NCI-H1048 (cell line): ENCODE measurements at regions not wholly inside any gene's neighbourhood (a gene's known extent, or its start where the extent isn't known, plus 50 kb on each side); places are given as distances from the start of the nearest gene placed in this dataset.

ENCODE experiments used
- DNase-seq: peaks from one replicate; lab custom pipeline; 2025; lab: John Stamatoyannopoulos, UW

- no peak for DNase-seq
Observed at GRCh38 chr6:40340957-40341356, 246.2 kb downstream of the LRFN2 start.

DNA sequence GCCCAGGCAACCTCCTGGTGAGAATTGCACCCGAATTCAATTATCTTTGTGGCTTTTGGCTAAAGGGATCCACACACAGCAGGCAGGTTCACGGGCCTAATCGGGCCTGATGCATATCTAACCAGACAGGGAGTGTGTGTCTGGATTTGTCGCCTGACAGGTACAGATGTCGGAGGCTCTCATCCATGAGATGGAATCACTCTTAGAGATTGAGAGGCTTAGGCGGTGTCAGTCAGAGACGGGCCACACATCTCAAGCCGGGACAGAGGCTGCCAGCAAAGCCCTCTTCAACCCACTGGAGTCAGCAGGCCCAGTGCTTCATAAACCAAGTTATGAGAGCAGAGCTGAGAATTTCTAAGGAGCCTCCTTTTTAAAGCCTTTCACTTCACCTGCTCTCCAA, 247.0 kb downstream of the LRFN2 start:
- no peak for DNase-seq

DNA sequence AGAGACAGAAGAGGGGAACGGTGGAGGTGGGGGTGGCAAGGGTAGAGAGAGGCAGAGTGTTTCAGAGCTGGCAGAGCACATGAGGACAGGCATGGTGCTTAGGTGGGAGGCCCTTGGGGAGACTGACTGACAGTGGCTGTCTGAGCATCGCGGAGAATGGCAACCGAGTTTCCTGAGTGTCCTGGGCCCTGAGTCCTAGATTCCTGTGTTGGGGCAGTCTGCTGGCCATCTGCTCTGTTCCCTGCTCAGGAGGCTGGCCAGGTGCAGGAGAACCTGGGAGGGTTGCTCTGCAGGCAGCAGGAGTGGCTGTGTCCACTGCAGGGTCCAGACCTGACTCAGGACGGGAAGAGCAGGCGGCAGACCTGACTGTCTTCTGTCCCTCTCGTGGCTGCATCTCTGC, 248.9 kb downstream of the LRFN2 start:
- DNase-seq: no peak

DNA sequence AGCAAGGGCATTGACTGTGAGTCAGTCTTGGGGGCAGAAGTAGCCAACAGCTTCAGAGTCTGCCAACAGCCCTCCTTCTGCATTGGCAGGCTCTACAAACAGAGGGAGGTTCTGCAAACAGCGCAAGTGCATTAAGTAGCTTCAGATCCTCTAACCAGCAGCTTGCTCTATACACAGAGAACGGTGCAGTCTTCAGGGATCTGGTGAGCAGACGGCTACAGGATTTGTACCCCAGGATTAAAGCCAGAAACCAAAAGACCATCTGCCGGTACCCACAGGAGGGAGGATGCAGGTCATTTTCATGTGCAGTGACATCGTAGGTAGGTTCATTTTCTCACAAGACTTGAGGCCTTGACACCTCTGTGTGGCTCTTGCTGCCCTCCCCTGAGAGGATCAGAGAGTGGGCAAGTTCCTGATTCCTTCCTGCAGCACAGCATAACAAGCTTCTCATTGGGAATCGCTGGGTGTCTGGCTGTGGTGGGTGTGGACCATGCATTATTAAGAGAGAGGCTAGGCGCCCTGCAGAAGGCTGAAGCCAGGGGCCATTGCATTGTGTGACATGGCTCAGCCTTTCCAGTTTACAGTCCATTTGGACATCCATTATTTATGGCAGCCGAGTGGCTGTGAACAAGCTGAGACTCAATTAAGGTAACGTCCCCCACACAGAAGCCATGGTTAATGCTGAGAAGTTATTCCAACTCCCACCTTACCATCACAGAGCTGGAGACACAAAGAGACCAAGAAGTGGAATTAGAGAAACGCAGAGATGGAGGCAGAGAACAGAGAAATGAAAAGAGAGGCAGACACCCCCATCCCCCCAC, 250.0 kb downstream of the LRFN2 start:
- DNase-seq: no peak

DNA sequence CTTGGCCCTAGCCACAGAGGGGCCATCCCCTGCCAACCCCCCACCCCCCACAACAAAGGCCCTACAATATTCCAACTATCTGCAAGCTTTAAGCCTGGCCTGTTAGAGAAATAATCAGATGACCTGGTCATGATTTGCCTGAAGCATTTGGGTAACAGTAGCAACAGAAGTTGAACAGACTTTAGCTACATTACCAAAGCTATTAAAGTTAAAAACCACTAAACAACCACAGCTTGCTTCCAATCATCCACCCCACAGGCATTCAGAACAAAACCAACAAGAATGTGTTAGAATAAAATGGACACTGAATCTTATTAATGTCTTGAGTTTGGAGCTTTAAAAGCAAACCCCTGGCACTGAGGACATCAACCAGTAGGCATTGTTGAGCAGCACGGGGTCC, 250.9 kb downstream of the LRFN2 start:
- no peak for DNase-seq

DNA sequence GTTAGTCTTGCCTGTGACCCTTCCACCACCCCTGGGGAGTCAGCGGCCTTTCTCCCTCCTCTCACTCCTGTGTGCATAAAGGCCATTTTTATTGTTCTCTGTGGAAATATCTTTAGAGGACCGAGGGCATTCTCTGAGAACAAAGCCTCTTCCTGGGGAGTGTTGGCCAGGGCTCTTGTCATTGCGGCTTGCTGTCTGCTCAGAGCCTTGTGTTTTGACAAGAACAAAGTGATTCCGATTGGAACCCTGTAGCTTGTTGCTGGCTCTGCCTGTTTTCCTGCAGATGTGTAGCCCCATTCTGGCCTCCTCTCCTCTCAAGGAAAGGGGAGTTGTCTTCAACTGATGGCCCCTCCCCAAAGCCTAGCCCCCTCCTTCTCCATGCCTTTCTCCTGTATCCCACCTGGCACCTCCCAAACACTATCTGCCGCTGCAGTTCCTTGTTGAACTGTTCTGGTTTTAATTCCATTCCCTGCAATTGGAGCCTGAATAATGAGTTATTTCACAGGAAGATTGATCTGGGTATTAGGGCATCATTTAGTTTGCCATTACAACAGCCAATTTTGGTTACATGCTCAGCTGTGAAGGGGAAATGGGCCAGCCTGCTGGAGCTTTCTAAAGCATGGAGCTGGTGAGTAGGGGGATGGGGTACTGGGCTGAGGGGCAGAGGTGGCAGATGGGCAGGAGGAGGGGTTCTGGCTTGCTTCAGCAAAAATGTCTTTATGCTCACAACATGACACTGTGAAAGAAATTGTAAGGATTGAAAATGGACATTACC, 252.5 kb downstream of the LRFN2 start:
- DNase-seq: no peak

GRCh38 chr6:40331545-40331944, 255.6 kb downstream of the LRFN2 start:
- DNase-seq: no peak

DNA sequence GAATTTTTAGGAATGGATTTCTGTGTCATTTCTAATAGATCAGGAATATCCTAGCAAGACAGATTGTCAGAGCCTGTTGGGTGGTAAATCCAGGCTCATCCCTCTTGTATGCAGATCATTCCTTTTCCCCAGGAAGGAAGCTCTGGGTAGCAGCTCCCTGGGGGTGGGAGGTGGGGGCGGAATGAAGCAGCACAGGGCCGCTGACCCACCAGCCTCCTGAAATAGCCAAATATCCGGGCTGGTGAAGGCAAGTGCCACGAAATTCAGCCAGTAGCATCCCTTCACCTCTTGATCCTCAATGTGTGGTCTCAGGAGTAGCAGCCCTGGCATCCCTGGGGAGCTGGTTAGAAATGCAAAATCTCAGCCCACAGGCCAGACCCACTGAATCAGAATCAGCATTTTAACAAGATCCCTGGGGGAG, 256.9 kb downstream of the LRFN2 start:
- no peak for DNase-seq

GRCh38 chr6:40328986-40329545, 258.1 kb downstream of the LRFN2 start:
- DNase-seq: no peak

DNA sequence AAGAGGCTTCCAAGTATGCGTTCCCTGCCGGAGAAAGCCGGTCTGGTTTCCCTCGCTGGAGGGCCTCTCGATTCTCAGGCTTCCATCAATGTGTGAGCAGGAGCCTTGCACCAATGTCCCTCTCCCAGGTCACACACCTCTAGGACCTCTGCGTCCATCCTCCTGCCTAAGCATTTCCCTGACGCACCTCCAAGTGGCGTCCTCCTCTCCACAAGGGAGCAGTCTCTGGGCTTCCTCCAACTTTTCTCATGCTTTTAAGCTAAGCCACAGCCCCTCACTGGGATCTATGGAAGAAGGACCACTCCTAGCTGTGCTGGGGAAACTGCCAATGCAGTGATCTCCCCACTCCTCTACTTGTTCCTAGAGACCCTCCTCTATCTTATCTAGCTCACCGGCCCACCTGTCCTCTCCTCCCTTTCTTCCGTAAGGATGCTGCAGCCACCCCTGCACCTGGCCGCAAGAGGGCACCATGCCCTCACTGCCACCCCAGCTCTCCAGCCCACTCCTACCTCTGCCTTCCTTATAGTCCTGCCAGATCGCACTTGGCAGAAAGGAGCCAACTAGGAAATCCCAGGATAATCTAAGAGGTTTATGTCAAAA, 258.7 kb downstream of the LRFN2 start:
- DNase-seq: no peak

DNA sequence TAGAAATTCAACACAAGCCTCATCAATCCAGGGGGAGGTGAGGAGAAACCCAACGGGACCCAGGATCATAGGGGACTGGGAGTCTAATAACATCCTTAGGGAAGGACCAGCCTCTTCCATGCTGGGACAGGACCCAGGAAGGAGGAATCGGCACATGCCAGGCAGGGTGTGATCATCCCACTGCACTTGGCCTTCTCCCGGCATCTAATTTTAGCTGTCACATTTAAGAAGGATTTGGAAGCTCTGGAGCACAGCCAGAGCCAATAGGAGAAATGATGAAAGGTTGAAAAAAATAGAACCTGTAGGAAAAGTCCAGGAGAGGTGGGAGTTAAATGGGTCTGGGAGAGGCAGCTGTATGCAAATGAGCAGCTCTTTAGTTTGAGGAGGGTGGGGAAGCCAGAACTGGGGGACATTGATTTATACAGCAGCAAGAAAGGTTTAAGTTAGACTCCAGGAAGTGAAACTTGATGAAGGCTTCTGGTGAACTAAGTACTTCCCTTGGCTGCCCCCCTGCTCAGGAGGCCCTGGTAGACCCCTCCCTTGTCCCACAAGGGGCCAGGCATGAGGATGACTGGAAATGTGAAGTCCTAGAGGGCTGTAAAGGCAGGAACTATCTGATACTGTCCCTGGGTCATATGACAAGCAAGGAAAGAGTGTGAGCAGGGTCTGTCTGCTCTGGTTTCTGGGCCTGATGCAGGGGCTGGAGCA, 260.3 kb downstream of the LRFN2 start:
- DNase-seq: no peak

DNA sequence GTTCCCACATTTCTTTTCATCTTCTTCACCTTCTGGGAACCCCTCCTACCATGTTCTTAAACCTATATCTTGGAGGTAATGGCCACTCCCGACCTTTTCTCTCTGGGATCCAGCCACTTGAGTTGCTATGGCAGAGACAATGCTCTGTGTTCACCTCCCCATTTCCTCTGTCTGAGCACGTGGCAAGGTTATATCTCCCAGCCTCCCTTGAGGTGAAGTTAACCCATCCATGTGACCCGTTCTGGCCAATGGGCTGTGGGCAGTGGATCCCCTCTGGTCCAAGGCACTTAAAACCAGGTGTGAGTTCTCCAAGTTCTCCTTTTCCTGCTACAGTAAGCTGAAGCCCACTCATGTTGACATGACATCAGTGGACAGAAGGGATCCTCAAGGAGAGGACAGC, 261.4 kb downstream of the LRFN2 start:
- DNase-seq: no peak

- DNase-seq: no peak
Observed at GRCh38 chr6:40325041-40325440, 262.1 kb downstream of the LRFN2 start.

- no peak for DNase-seq
Observed at GRCh38 chr6:40323881-40324634, 263.1 kb downstream of the LRFN2 start.

DNA sequence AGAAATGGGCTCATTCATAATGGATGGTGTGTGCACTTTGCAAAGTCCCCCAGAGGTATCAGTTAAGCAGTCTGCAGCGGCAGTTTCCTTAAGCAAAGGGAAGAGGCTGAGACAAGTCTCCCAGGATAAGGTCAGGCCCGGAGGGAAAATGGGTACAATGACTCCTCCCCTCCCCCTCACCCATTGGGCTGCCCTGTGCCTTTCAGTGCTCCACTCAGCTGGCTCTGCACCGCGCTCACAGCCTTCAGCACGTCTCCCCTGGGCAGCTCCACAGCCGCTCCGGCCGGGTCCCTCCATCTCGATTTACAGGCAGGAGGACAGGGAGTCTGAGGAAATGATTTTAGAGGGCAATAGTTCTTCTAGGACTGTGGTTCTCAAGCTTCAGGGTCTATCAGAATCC, 264.8 kb downstream of the LRFN2 start:
- no peak for DNase-seq

DNA sequence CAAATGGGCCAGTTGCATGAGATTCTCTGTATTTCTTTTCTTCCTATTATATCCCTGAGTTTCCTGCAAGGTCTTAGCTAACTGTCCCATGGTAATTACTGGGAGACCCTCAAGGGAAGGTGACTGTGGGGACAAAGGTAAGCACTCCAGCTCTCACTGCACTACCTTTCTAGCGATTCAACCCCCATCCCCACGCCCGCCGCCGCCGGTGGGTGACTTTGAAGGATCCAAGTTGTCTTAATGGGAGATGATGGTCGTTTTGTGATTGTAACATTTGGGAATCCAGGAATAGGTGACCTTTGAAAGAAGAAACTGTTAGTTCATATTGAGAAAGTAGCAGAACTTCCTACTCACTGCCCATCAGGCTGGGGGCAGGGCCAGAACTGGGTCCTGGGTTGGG, 265.5 kb downstream of the LRFN2 start:
- no peak for DNase-seq

DNA sequence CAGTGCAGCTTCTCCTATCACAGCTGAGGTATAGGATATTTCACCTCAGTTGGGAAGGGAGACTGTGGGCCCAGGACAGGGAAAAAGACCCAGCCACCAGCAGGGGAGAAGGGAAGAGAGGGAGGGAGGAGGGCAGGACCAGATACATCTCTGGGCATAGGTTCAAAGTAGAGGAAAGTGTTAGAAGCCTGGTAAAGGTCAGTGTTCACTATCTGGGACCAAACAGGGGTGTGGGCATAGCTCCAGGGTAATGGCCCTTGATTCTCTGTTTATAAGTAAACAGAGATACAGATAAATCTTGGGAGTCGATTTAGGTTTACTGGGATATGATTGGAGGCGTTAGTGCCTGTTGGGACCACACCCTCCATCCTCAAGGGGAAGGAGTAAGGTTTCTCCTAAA, 266.2 kb downstream of the LRFN2 start:
- no peak for DNase-seq

DNA sequence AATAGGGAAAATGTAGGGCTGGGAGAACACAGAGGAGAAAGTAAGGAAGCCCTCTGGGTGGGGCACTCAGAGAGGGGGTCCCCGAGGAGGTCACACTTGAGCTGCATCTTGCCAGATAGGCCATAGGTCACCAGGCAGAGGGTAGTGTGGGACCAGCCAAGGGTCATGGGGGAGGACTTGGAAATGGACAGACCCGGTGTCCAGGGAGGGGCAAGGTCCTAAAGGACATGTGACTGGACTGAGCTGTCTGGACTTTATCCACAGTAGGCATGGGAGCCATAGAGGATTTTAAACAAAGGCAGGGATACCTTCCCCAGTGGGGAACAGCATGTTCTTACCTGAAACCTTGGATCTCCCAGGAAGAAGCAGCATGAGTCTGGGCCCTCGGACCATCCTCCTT, 266.7 kb downstream of the LRFN2 start:
- no peak for DNase-seq

- DNase-seq: no peak
Observed at GRCh38 chr6:40319124-40319523, 268.0 kb downstream of the LRFN2 start.

GRCh38 chr6:40315060-40315459, 272.1 kb downstream of the LRFN2 start:
- DNase-seq: no peak

DNA sequence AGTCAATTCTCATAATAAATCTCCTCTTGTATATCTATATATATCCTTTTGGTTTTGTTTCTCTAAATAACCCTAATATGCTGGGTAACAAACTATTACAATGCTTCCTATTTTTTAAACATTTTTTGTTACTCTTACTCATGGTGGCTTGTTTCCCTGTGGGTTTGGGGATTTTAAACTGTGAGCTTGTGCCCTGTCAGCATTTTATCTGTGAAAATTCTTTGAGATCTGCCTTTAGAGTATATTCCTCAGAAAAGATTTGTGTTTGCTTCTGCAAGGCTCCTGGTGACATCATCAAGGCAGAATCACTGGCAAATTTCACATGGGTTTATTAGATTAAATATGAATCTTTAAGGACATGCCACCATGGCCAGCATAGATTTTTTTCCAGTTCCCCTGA, 273.6 kb downstream of the LRFN2 start:
- DNase-seq: no peak
